ENCODE measurements at regions not wholly inside any gene's neighbourhood (a gene's known extent, or its start where the extent isn't known, plus 50 kb on each side); places are given as distances from the start of the nearest gene placed in this dataset.
"Not testable (repeated sequence)": the region's sequence is repeated elsewhere in the genome, so short reads cannot be mapped to it uniquely, and the experiment has no call there.

DNA sequence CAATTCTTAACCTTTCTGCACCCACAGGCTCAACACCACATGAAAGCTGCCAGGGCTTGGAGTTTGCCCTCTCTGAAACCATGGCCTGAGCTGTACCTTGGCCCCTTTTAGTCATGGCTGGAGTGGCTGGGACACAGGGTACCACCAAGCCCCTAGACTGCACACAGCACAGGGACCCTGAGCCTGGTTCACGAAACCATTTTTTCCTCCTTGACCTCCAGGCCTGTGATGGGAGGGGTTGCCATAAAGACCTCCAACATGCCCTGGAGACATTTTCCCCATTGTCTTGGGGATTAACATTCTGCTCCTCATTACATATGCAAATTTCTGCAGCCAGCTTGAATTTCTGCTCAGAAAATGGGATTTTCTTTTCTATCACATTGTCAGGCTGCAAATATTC, 113.4 kb downstream of the XPNPEP1 start:
- WGBS = 64% methylated on average over 1 of the region's 1 CpG

DNA sequence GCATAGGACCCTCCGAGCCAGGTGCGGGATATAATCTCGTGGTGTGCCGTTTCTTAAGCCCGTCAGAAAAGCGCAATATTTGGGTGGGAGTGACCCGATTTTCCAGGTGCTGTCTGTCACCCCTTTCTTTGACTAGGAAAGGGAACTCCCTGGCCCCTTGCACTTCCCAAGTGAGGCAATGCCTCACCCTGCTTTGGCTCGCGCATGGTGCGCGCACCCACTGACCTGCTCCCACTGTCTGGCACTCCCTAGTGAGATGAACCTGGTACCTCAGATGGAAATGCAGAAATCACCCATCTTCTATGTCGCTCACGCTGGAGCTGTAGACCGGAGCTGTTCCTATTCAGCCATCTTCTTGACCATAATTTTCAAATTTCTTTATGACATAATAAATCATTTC, 122.1 kb downstream of the XPNPEP1 start:
- WGBS = 87% methylated on average over 14 of the region's 14 CpGs
- H3K36me3 ChIP-seq (ENCODE audit: control insufficient read depth in 4 of 4, insufficient read depth in 3 of 4, low read depth in 1 of 4, low read length in 3 of 4); DNase-seq (ENCODE audit: low spot score); H3K9ac ChIP-seq (ENCODE audit: low read depth in 1 of 2, low read length in 2 of 2); H3K9me3 ChIP-seq (ENCODE audit: control insufficient read depth in 4 of 4, low read length in 3 of 4); H3K27me3 ChIP-seq (ENCODE audit: control insufficient read depth in 4 of 4, insufficient read depth in 4 of 4, low read length in 3 of 4); H3K4me3 ChIP-seq (ENCODE audit: low read depth in 1 of 3, low read length in 3 of 3); H3K4me1 ChIP-seq (ENCODE audit: control insufficient read depth in 4 of 4, insufficient read depth in 4 of 4, low read length in 3 of 4); H3K27ac ChIP-seq (ENCODE audit: low read depth in 1 of 2, low read length in 2 of 2): not testable (repeated sequence)

More for the DNA sequence above, 113.4 kb downstream of the XPNPEP1 start:
- H3K4me3 ChIP-seq (ENCODE audit: low read depth in 1 of 3, low read length in 3 of 3); H3K27ac ChIP-seq (ENCODE audit: low read depth in 1 of 2, low read length in 2 of 2); H3K9me3 ChIP-seq (ENCODE audit: control insufficient read depth in 4 of 4, low read length in 3 of 4); DNase-seq (ENCODE audit: low spot score); H3K27me3 ChIP-seq (ENCODE audit: control insufficient read depth in 4 of 4, insufficient read depth in 4 of 4, low read length in 3 of 4); H3K36me3 ChIP-seq (ENCODE audit: control insufficient read depth in 4 of 4, insufficient read depth in 3 of 4, low read depth in 1 of 4, low read length in 3 of 4); H3K9ac ChIP-seq (ENCODE audit: low read depth in 1 of 2, low read length in 2 of 2); H3K4me1 ChIP-seq (ENCODE audit: control insufficient read depth in 4 of 4, insufficient read depth in 4 of 4, low read length in 3 of 4): not testable (repeated sequence)

DNA sequence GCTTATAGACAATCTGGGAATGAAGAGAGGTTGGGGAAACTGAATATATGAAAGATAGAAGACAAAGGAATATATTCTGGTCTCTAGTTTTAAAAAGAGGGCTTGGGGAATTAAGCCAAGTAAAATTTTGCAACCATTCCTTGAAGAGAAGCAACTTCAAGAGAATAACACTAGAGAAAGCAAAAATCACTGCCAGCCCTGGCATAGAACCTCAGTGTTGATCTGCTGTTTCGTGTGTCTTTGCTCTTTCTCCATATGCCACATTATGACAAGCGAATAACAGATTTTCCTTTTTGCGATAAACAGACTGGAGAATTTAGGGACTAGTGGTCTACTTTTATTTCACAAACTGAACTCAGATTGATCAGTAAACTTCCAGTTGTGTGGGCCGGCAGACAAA, 132.7 kb downstream of the XPNPEP1 start:
- no peaks in the 10 kb centered on the region for H3K36me3 ChIP-seq (ENCODE audit: control insufficient read depth in 4 of 4, insufficient read depth in 3 of 4, low read depth in 1 of 4, low read length in 3 of 4)
- peaks cover 0 to 3% (median 0%) of the 10 kb centered on the region in 4 donors for H3K27me3 ChIP-seq (ENCODE audit: control insufficient read depth in 4 of 4, insufficient read depth in 4 of 4, low read length in 3 of 4)
- WGBS = 88% methylated on average over 4 of the region's 4 CpGs
- peaks cover 0 to 2% (median 0%) of the 10 kb centered on the region in 4 donors for H3K9me3 ChIP-seq (ENCODE audit: control insufficient read depth in 4 of 4, low read length in 3 of 4)
- H3K4me1 ChIP-seq (ENCODE audit: control insufficient read depth in 4 of 4, insufficient read depth in 4 of 4, low read length in 3 of 4) = no peaks in the 10 kb centered on the region
- no peak for TF ChIP-seq SP1 (IDR thresholded peaks at IDR 0.05)
- TF ChIP-seq EGR1 (IDR thresholded peaks at IDR 0.05; ENCODE audit: low read depth in 2 of 2) = no peak
- no peak for TF ChIP-seq HNF4G (IDR thresholded peaks at IDR 0.05)
- TF ChIP-seq, protein P1, sequence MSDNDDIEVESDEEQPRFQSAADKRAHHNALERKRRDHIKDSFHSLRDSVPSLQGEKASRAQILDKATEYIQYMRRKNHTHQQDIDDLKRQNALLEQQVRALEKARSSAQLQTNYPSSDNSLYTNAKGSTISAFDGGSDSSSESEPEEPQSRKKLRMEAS (IDR thresholded peaks at IDR 0.05) = no peak
- H3K9ac ChIP-seq (ENCODE audit: low read depth in 1 of 2, low read length in 2 of 2) = no peak overlapping the region
- H3K27ac ChIP-seq (ENCODE audit: low read depth in 1 of 2, low read length in 2 of 2) = no peak overlapping the region
- DNase-seq (ENCODE audit: low spot score) = no peak
- no peak overlapping the region for H3K4me3 ChIP-seq (ENCODE audit: low read depth in 1 of 3, low read length in 3 of 3)

DNA sequence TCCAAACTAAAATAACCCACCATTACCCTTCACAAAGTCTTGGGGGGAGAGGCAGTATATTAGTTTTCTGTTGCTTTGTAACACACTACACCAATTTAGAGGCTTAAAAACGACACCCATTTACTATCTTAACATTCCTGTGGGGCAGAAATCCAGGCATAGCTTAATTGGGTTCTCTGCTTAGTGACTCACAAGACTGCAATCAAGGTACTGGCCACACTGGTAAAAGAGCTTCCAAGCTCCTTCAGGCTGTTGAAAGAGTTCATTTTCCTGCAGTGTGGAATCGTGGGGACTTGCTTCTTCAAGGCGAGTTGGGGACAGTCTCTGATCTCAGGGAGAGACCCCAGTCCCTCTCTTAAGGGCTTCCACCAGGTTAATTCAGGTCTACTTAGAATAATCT, 139.1 kb downstream of the XPNPEP1 start:
- Histone ChIP-seq H3K36me3 (ENCODE audit: control insufficient read depth in 4 of 4, insufficient read depth in 3 of 4, low read depth in 1 of 4, low read length in 3 of 4) (no peaks in the 10 kb centered on the region), H3K9me3 (ENCODE audit: control insufficient read depth in 4 of 4, low read length in 3 of 4) (no peaks in the 10 kb centered on the region), H3K27ac (ENCODE audit: low read depth in 1 of 2, low read length in 2 of 2) (no peak overlapping the region), H3K9ac (ENCODE audit: low read depth in 1 of 2, low read length in 2 of 2) (no peak overlapping the region), H3K27me3 (ENCODE audit: control insufficient read depth in 4 of 4, insufficient read depth in 4 of 4, low read length in 3 of 4) (peaks cover 0 to 1% (median 0%) of the 10 kb centered on the region in 4 donors), H3K4me3 (ENCODE audit: low read depth in 1 of 3, low read length in 3 of 3) (no peak overlapping the region), H3K4me1 (ENCODE audit: control insufficient read depth in 4 of 4, insufficient read depth in 4 of 4, low read length in 3 of 4) (no peaks in the 10 kb centered on the region)
- WGBS = 60% methylated on average over 3 of the region's 3 CpGs
- no peak for DNase-seq (ENCODE audit: low spot score)
- TF ChIP-seq, protein P2, sequence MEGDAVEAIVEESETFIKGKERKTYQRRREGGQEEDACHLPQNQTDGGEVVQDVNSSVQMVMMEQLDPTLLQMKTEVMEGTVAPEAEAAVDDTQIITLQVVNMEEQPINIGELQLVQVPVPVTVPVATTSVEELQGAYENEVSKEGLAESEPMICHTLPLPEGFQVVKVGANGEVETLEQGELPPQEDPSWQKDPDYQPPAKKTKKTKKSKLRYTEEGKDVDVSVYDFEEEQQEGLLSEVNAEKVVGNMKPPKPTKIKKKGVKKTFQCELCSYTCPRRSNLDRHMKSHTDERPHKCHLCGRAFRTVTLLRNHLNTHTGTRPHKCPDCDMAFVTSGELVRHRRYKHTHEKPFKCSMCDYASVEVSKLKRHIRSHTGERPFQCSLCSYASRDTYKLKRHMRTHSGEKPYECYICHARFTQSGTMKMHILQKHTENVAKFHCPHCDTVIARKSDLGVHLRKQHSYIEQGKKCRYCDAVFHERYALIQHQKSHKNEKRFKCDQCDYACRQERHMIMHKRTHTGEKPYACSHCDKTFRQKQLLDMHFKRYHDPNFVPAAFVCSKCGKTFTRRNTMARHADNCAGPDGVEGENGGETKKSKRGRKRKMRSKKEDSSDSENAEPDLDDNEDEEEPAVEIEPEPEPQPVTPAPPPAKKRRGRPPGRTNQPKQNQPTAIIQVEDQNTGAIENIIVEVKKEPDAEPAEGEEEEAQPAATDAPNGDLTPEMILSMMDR (IDR thresholded peaks at IDR 0.05; ENCODE audit: low read depth, low read length, missing input control) = no peak
- TF ChIP-seq, protein P1 (IDR thresholded peaks at IDR 0.05) = no peak
- no peak for TF ChIP-seq HNF4A (conservative IDR thresholded peaks at IDR 0.05)
- no peak for TF ChIP-seq HNF4G (IDR thresholded peaks at IDR 0.05)
- no peak for TF ChIP-seq FOXA1 (IDR thresholded peaks at IDR 0.05)
- no peak for TF ChIP-seq FOXA2 (IDR thresholded peaks at IDR 0.05)
- TF ChIP-seq, protein P3, sequence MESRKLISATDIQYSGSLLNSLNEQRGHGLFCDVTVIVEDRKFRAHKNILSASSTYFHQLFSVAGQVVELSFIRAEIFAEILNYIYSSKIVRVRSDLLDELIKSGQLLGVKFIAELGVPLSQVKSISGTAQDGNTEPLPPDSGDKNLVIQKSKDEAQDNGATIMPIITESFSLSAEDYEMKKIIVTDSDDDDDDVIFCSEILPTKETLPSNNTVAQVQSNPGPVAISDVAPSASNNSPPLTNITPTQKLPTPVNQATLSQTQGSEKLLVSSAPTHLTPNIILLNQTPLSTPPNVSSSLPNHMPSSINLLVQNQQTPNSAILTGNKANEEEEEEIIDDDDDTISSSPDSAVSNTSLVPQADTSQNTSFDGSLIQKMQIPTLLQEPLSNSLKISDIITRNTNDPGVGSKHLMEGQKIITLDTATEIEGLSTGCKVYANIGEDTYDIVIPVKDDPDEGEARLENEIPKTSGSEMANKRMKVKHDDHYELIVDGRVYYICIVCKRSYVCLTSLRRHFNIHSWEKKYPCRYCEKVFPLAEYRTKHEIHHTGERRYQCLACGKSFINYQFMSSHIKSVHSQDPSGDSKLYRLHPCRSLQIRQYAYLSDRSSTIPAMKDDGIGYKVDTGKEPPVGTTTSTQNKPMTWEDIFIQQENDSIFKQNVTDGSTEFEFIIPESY (IDR thresholded peaks at IDR 0.05) = no peak
- no peak for TF ChIP-seq JUND (IDR thresholded peaks at IDR 0.05)
- TF ChIP-seq EGR1 (IDR thresholded peaks at IDR 0.05; ENCODE audit: low read depth in 2 of 2) = no peak
- no peak for TF ChIP-seq RAD21 (IDR thresholded peaks at IDR 0.05)
- TF ChIP-seq RXRA (IDR thresholded peaks at IDR 0.05) = no peak
- TF ChIP-seq TAF1 (conservative IDR thresholded peaks at IDR 0.05) = no peak
- TF ChIP-seq SP1 (IDR thresholded peaks at IDR 0.05) = no peak

Data from liver (tissue), 8 donors.